PC-9 (cell line): ENCODE measurements at regions not wholly inside any gene's neighbourhood (a gene's known extent, or its start where the extent isn't known, plus 50 kb on each side); places are given as distances from the start of the nearest gene placed in this dataset.

Source experiments
- BruUV-seq: library from RNA; stranded (reverse); fragments of 400-500 nt; replicated peaks from 2 replicates; lab custom pipeline; 2021; lab: Mats Ljungman, UMichigan
- CTCF ChIA-PET: fragments of 300-600 bp; sonication (Branson Sonifier 250); formaldehyde crosslinking; loops from one replicate; lab custom pipeline; 2022; ENCODE audit warnings: antibody characterized with exemption; lab: Charles Lee
- POLR2A ChIA-PET: fragments of 300-600 bp; sonication (Branson Sonifier 250); formaldehyde crosslinking; loops from one replicate; lab custom pipeline; 2022; ENCODE audit warnings: antibody characterized with exemption; ENCODE audit not compliant: unreplicated experiment; lab: Charles Lee
- DNase-seq, 2 experiments: peaks; one replicate each; pipeline versions ENCODE4 v3.0.0 to v3.0.0-alpha.2; 2015 to 2022; ENCODE audit warnings: mixed read lengths in 1 of 2
- H2AFZ ChIP-seq: fragments of 200-600 bp; sonication (generic); 2 replicates; pipeline ENCODE4 v1.8.1; 2017; ENCODE audit warnings: antibody characterized with exemption
- H3F3A ChIP-seq: fragments of 200-600 bp; sonication (generic); 2 replicates; pipeline ENCODE4 v1.8.1; 2017; ENCODE audit warnings: antibody characterized with exemption, mild to moderate bottlenecking, low read depth; ENCODE audit not compliant: insufficient read depth
- H3K27ac ChIP-seq: fragments of 200-600 bp; sonication (generic); 2 replicates; pipeline ENCODE4 v1.6.1; 2016; ENCODE audit warnings: mixed run types
- H3K27me3 ChIP-seq: fragments of 200-600 bp; sonication (generic); 2 replicates; pipeline ENCODE4 v1.6.1; 2016; ENCODE audit warnings: low read depth, mixed run types; ENCODE audit not compliant: insufficient read depth
- H3K36me3 ChIP-seq: fragments of 200-600 bp; sonication (generic); 2 replicates; pipeline ENCODE4 v1.6.1; 2016; ENCODE audit warnings: low read depth, mixed run types
- H3K4me1 ChIP-seq: fragments of 200-600 bp; sonication (generic); replicated peaks from 2 replicates; pipeline ENCODE4 v1.6.1; 2016; ENCODE audit warnings: mixed run types; ENCODE audit not compliant: insufficient read depth
- H3K4me2 ChIP-seq: fragments of 200-600 bp; sonication (generic); 2 replicates; pipeline ENCODE4 v1.6.1; 2017; ENCODE audit warnings: mixed run types
- H3K4me3 ChIP-seq: fragments of 200-600 bp; sonication (generic); 2 replicates; pipeline ENCODE4 v1.6.1; 2016; ENCODE audit warnings: mixed run types
- H3K79me2 ChIP-seq: fragments of 200-600 bp; sonication (generic); 2 replicates; pipeline ENCODE4 v1.6.1; 2017; ENCODE audit warnings: low read depth, mixed run types
- H3K9me2 ChIP-seq: fragments of 200-600 bp; sonication (generic); 2 replicates; pipeline ENCODE4 v1.8.1; 2017; ENCODE audit warnings: mild to moderate bottlenecking; ENCODE audit not compliant: insufficient read depth
- H3K9me3 ChIP-seq: fragments of 200-600 bp; sonication (generic); 2 replicates; pipeline ENCODE4 v1.8.1; 2016; ENCODE audit warnings: low read depth; ENCODE audit not compliant: insufficient read depth
- H4K20me1 ChIP-seq: fragments of 200-600 bp; sonication (generic); 2 replicates; pipeline ENCODE4 v1.8.1; 2017; ENCODE audit not compliant: insufficient read depth
- EZH2 ChIP-seq: fragments of 200-600 bp; sonication (generic); IDR thresholded peaks from 2 replicates; pipeline ENCODE4 v1.8.0; 2017; ENCODE audit warnings: antibody characterized with exemption, low read depth
- intact Hi-C: fragments of 100-400 bp; cut with micrococcal nuclease; formaldehyde crosslinking; loops from one replicate; pipeline ENCODE4 v1.10.0; 2022; ENCODE audit not compliant: unreplicated experiment
- TF ChIP-seq, protein P1 (sequence below): fragments of 200-600 bp; sonication (generic); conservative IDR thresholded peaks from 2 replicates; pipeline ENCODE4 v1.6.1; 2017; ENCODE audit warnings: mixed run types, antibody characterized with exemption, mild to moderate bottlenecking, moderate library complexity

- Histone ChIP-seq H2AFZ (no peak overlapping the region), H3K4me2 (no peak overlapping the region), H3K27ac (no peak overlapping the region), H3K9me2 (no peaks in the 10 kb centered on the region), H3K36me3 (no peaks in the 10 kb centered on the region), H4K20me1 (no peaks in the 10 kb centered on the region), H3F3A (no peaks in the 10 kb centered on the region), H3K4me1 (no peaks in the 10 kb centered on the region), H3K79me2 (no peaks in the 10 kb centered on the region), H3K4me3 (no peak overlapping the region), H3K27me3 (no peaks in the 10 kb centered on the region), H3K9me3 (no peaks in the 10 kb centered on the region)
- no peak for DNase-seq
- BruUV-seq: no TSS peak
- no peak for TF ChIP-seq EZH2
- TF ChIP-seq, protein P1, sequence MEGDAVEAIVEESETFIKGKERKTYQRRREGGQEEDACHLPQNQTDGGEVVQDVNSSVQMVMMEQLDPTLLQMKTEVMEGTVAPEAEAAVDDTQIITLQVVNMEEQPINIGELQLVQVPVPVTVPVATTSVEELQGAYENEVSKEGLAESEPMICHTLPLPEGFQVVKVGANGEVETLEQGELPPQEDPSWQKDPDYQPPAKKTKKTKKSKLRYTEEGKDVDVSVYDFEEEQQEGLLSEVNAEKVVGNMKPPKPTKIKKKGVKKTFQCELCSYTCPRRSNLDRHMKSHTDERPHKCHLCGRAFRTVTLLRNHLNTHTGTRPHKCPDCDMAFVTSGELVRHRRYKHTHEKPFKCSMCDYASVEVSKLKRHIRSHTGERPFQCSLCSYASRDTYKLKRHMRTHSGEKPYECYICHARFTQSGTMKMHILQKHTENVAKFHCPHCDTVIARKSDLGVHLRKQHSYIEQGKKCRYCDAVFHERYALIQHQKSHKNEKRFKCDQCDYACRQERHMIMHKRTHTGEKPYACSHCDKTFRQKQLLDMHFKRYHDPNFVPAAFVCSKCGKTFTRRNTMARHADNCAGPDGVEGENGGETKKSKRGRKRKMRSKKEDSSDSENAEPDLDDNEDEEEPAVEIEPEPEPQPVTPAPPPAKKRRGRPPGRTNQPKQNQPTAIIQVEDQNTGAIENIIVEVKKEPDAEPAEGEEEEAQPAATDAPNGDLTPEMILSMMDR: no peak
- CTCF ChIA-PET: no interaction called here
- POLR2A ChIA-PET: no interaction called here
- intact Hi-C loops: no loop called here
These were observed 202.4 kb downstream of the LMBRD1 start for GRCh38 chr6:69594405-69594804.

DNA sequence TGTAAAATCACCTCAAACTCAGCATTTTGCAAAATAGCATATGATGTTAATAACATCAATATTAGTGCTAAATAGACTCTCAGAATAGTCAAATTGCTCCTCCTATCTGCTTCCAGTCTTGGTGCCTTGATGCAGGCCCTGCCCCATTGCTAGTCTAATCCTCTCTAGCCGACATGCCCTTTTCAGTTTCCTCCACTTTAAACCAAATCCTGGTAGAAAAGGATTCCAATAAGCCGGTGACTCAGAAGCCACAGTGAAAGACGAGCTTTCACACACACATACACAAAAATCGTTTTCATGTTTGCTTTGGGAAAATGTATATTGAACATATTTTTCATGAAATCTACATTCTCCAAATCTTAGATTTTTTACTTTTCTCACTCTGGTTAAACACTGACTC is 203.1 kb downstream of the LMBRD1 start:
- H3K9me2 ChIP-seq: no peaks in the 10 kb centered on the region
- no peak overlapping the region for H3K27ac ChIP-seq
- H3F3A ChIP-seq: no peaks in the 10 kb centered on the region
- intact Hi-C loops: no loop called here
- no peaks in the 10 kb centered on the region for H3K79me2 ChIP-seq
- no peaks in the 10 kb centered on the region for H3K9me3 ChIP-seq
- ChIA-PET POLR2A (no interaction called here), CTCF (no interaction called here)
- H3K36me3 ChIP-seq: no peaks in the 10 kb centered on the region
- TF ChIP-seq, protein P1: no peak
- TF ChIP-seq EZH2: no peak
- H2AFZ ChIP-seq: no peak overlapping the region
- no peaks in the 10 kb centered on the region for H4K20me1 ChIP-seq
- no peak for DNase-seq
- no peaks in the 10 kb centered on the region for H3K4me1 ChIP-seq
- H3K4me3 ChIP-seq: no peak overlapping the region
- H3K27me3 ChIP-seq: no peaks in the 10 kb centered on the region
- no peak overlapping the region for H3K4me2 ChIP-seq
- no TSS peak for BruUV-seq

- Histone ChIP-seq H3K79me2 (no peaks in the 10 kb centered on the region), H3K4me3 (no peak overlapping the region), H3K27me3 (no peaks in the 10 kb centered on the region), H3K9me3 (no peaks in the 10 kb centered on the region), H3K4me2 (no peak overlapping the region), H3F3A (no peaks in the 10 kb centered on the region), H3K27ac (no peak overlapping the region), H3K4me1 (no peaks in the 10 kb centered on the region), H3K36me3 (no peaks in the 10 kb centered on the region), H3K9me2 (no peaks in the 10 kb centered on the region), H4K20me1 (no peaks in the 10 kb centered on the region), H2AFZ (no peak overlapping the region)
- intact Hi-C loops: no loop called here
- CTCF ChIA-PET: no interaction called here
- TF ChIP-seq, protein P1: no peak
- TF ChIP-seq EZH2: no peak
- BruUV-seq: no TSS peak
- no peak for DNase-seq
- POLR2A ChIA-PET: no interaction called here
These were observed 207.2 kb downstream of the LMBRD1 start for GRCh38 chr6:69589626-69590025.
